Activated CD8-positive, alpha-beta T cell treated with anti-CD3 and anti-CD28 coated beads for 36 hours (primary cell): ENCODE measurements at regions not wholly inside any gene's neighbourhood (a gene's known extent, or its start where the extent isn't known, plus 50 kb on each side); places are given as distances from the start of the nearest gene placed in this dataset.

Source experiments
- ATAC-seq: fragments of 200-7000 bp; cut with Tn5 transposase; one replicate; pipeline ENCODE4 v1.10.0; 2021; ENCODE audit warnings: mild to moderate bottlenecking, moderate library complexity
- CTCF ChIA-PET: fragments of 350-600 bp; sonication (Branson Sonifier 250); formaldehyde crosslinking; loops from one replicate; lab custom pipeline; 2021; ENCODE audit warnings: antibody characterized with exemption; lab: Charles Lee
- POLR2A ChIA-PET: fragments of 350-600 bp; sonication (Branson Sonifier 250); formaldehyde crosslinking; loops from one replicate; lab custom pipeline; 2021; ENCODE audit warnings: antibody characterized with exemption; lab: Charles Lee
- DNase-seq: peaks from one replicate; pipeline ENCODE4 v3.0.0-alpha.2; 2020
- H3K27ac Mint-ChIP-seq: one replicate; pipeline ENCODE4 v1.8.0; 2021; ENCODE audit warnings: mild to moderate bottlenecking, mixed read lengths
- H3K27me3 Mint-ChIP-seq: one replicate; pipeline ENCODE4 v1.8.0; 2021; ENCODE audit warnings: mixed read lengths
- H3K36me3 Mint-ChIP-seq: one replicate; pipeline ENCODE4 v1.8.0; 2021; ENCODE audit warnings: low read depth, mixed read lengths
- H3K4me1 Mint-ChIP-seq: one replicate; pipeline ENCODE4 v1.8.0; 2021; ENCODE audit warnings: low read depth, mixed read lengths
- H3K4me3 Mint-ChIP-seq: one replicate; pipeline ENCODE4 v1.8.0; 2021; ENCODE audit warnings: mild to moderate bottlenecking, moderate library complexity, mixed read lengths
- H3K9me3 Mint-ChIP-seq: one replicate; pipeline ENCODE4 v1.8.0; 2021; ENCODE audit warnings: mixed read lengths
- CTCF ChIP-seq: fragments of 200-600 bp; IDR thresholded peaks from one replicate; pipeline ENCODE4 v1.8.0; 2022; ENCODE audit warnings: antibody characterized with exemption, mild to moderate bottlenecking
- intact Hi-C: fragments of 100-400 bp; cut with micrococcal nuclease; formaldehyde crosslinking; loops from one replicate; pipeline ENCODE4 v1.10.0; 2022

GRCh38 chr6:150659046-150659763 lies 59.5 kb downstream of the PLEKHG1 start:
- Mint-ChIP-seq H3K4me3 (no peak overlapping the region), H3K36me3 (no peaks in the 10 kb centered on the region), H3K4me1 (no peaks in the 10 kb centered on the region), H3K9me3 (no peaks in the 10 kb centered on the region), H3K27me3 (no peaks in the 10 kb centered on the region), H3K27ac (no peak overlapping the region)
- ATAC-seq (no peak), DNase-seq (no peak)
- intact Hi-C loops, result no loop called here
- ChIA-PET CTCF (interaction anchor here (1.3 kb wide), 1 partner anchor 241 kb away, joined by 3 read pairs; no protein-coding TSS in a partner anchor), POLR2A (interaction anchor here (0.5 kb wide), 1 partner anchor 528 kb away, joined by 4 read pairs; no protein-coding TSS in a partner anchor)
- no peak for TF ChIP-seq CTCF

DNA sequence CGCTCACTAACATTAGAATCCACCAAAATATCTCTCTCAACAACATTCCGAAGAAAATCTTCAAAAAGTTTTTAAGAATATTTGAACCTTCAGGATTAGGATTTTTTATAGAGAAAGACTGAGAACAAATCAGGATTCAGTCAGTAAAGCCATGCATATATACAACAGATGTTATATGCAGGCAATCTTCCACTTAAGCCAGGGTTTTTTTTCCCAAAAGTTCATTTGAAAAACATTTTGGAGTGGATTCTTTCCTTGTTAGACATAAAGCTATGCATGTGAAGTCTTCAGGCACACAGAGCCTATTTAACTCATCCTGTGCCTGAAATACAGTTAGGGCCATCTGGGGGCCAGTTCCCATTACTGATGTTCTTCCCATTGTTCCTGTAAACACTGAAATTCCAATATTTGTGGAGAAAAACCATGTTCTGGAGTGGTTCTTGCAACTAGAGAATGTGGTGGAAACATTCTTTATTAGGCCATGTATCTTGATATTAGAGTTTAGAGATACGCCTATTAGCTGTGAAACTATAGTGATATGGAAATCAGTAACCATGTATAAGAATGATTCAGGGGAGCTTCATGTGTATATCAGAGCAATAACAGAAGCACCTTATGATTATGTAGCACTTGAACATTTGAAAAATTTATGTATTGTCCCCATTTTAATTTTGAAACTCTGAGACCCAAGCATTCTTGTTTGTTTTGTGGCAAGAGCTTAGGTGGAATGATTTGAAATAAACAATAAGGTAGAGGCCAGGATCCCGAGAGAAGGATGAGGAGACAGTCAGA lies 61.7 kb downstream of the PLEKHG1 start:
- ChIA-PET CTCF (interaction anchor here (1.3 kb wide), 1 partner anchor 243 kb away, joined by 5 read pairs; no protein-coding TSS in a partner anchor), POLR2A (no interaction called here)
- Mint-ChIP-seq H3K36me3 (no peaks in the 10 kb centered on the region), H3K27ac (no peak overlapping the region), H3K4me3 (no peak overlapping the region), H3K4me1 (no peaks in the 10 kb centered on the region), H3K27me3 (no peaks in the 10 kb centered on the region), H3K9me3 (no peaks in the 10 kb centered on the region)
- no peak for DNase-seq
- ATAC-seq, result no peak
- intact Hi-C loops, result no loop called here
- no peak for TF ChIP-seq CTCF

- DNase-seq, result no peak
- no peak overlapping the region for H3K4me3 Mint-ChIP-seq
- ChIA-PET POLR2A (no interaction called here), CTCF (interaction anchor here (1.3 kb wide), 1 partner anchor 245 kb away, joined by 5 read pairs; no protein-coding TSS in a partner anchor)
- no peak for TF ChIP-seq CTCF
- H3K27ac Mint-ChIP-seq, result no peak overlapping the region
- intact Hi-C loops, result no loop called here
- no peaks in the 10 kb centered on the region for H3K9me3 Mint-ChIP-seq
- no peak for ATAC-seq
- H3K27me3 Mint-ChIP-seq, result no peaks in the 10 kb centered on the region
- no peaks in the 10 kb centered on the region for H3K36me3 Mint-ChIP-seq
- H3K4me1 Mint-ChIP-seq, result peaks cover 3% of the 10 kb centered on the region
These were observed 63.1 kb downstream of the PLEKHG1 start for GRCh38 chr6:150662814-150663213.

DNA sequence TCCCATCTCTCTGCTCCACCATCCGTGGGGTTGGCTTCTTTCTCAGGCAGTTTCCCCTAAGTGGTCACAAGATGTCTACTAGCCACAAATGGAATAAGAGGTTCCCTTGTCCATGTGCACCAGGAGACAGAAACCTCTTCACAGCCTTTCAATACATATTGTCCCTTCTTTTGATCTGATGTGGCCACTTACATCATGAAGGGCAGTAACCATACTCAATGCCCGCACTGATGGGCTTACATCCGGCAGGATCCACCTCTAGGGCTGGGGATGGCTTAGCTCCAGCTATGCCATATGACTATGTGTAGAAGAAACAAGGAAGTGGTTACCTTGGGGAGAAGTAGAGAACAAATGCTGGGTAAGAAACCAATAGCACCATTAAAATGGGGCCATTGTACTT lies 64.4 kb downstream of the PLEKHG1 start:
- POLR2A ChIA-PET, result no interaction called here
- CTCF ChIA-PET, result no interaction called here
- H3K36me3 Mint-ChIP-seq, result no peaks in the 10 kb centered on the region
- no peaks in the 10 kb centered on the region for H3K27me3 Mint-ChIP-seq
- intact Hi-C loops, result no loop called here
- TF ChIP-seq CTCF, result no peak
- H3K9me3 Mint-ChIP-seq, result no peaks in the 10 kb centered on the region
- DNase-seq (no peak), ATAC-seq (no peak)
- peaks cover 7% of the 10 kb centered on the region for H3K4me1 Mint-ChIP-seq
- no peak overlapping the region for H3K4me3 Mint-ChIP-seq
- H3K27ac Mint-ChIP-seq, result no peak overlapping the region

- no peak for DNase-seq
- H3K4me3 Mint-ChIP-seq, result no peak overlapping the region
- no peak for ATAC-seq
- peaks cover 7% of the 10 kb centered on the region for H3K4me1 Mint-ChIP-seq
- H3K27me3 Mint-ChIP-seq, result no peaks in the 10 kb centered on the region
- intact Hi-C loops, result no loop called here
- H3K9me3 Mint-ChIP-seq, result no peaks in the 10 kb centered on the region
- TF ChIP-seq CTCF, result no peak
- POLR2A ChIA-PET, result no interaction called here
- no peaks in the 10 kb centered on the region for H3K36me3 Mint-ChIP-seq
- CTCF ChIA-PET, result no interaction called here
- H3K27ac Mint-ChIP-seq, result no peak overlapping the region
These were observed 66.4 kb downstream of the PLEKHG1 start for GRCh38 chr6:150666071-150666470.
